22Rv1 (cell line): ENCODE measurements at regions not wholly inside any gene's neighbourhood (a gene's known extent, or its start where the extent isn't known, plus 50 kb on each side); places are given as distances from the start of the nearest gene placed in this dataset.

Experiments
- H3K27ac ChIP-seq: fragments of 450-650 bp; 2 replicates; pipeline ENCODE4 v1.5.1; 2017
- CTCF ChIP-seq: fragments of 450-650 bp; IDR thresholded peaks from 2 replicates; pipeline ENCODE4 v1.5.1; 2017; ENCODE audit warnings: mild to moderate bottlenecking
- ZFX ChIP-seq: fragments of 450-650 bp; IDR thresholded peaks from 2 replicates; pipeline ENCODE4 v1.6.1; 2017; ENCODE audit warnings: antibody characterized with exemption, borderline replicate concordance

DNA sequence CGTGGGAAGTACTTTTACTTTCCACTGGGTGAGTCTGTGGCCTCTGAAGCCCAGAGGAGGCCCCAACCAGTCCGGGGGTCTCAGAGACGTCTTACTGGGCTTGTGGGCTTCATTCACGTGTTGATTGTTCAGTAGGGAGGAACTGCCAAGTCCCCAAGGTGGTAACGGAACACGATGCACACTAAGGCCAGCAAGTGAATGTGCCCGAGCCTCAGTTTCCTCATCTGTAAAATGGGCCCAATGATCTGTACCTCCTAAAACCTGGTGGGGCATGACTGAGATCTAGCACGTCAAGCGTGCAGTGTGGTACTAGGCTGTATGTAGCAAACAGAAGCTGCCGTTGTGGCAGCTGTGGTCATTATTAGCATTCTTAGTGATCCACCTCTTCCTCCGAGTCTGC is 499.1 kb downstream of the MN1 start:
- TF ChIP-seq CTCF: no peak
- no peak for TF ChIP-seq ZFX

DNA sequence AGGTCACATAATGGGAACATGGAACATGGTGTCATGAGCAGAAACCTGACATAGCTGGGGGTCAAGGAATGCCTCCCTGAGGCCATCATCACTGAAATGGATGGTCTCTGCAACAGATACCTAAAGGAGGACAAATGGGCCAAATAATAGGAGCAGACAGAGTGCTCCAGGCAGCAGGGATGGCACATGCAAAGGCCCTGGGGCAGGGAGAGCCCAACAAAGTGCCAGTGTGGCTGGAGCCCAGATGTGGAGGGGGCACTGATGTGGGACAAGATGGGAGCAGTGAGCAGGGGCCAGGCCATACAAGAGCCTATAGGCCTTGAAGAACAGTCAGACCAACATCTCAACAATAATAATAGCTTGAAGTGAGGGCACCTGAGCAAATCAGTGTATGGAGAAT is 497.8 kb downstream of the MN1 start:
- no peak overlapping the region for H3K27ac ChIP-seq
- TF ChIP-seq ZFX (no peak), CTCF (no peak)

More for the DNA sequence above, 499.1 kb downstream of the MN1 start:
- H3K27ac ChIP-seq: no peak overlapping the region

DNA sequence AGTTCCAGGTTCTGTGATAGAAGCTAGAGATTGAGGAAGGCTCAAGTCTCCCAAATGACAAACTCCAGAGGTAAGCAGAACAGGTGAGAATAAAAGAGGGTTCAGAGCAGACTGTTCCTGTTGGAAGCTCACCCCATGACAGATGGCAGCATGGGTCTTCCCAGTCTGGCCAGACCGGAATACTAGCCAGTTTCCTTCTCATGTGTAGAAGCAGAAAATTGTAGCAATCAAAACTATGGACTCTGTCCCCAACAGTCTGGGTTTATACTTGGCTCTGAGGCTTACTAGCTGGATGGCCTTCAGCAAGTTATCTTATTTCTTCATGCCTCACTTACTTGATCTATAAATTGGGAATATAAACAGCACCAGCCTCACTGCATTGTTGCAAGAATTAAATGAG is 494.8 kb downstream of the MN1 start:
- no peak for TF ChIP-seq CTCF
- TF ChIP-seq ZFX: no peak
- no peak overlapping the region for H3K27ac ChIP-seq

- TF ChIP-seq CTCF (no peak), ZFX (no peak)
- no peak overlapping the region for H3K27ac ChIP-seq
Measured at GRCh38 chr22:27307545-27308247, 493.9 kb downstream of the MN1 start.

GRCh38 chr22:27308513-27308912 is 493.0 kb downstream of the MN1 start:
- no peak overlapping the region for H3K27ac ChIP-seq
- TF ChIP-seq CTCF (no peak), ZFX (no peak)

- TF ChIP-seq ZFX (no peak), CTCF (no peak)
- no peak overlapping the region for H3K27ac ChIP-seq
Measured at GRCh38 chr22:27309697-27310096, 491.9 kb downstream of the MN1 start.

- no peak overlapping the region for H3K27ac ChIP-seq
- TF ChIP-seq ZFX: no peak
- no peak for TF ChIP-seq CTCF
Measured at GRCh38 chr22:27310966-27311697, 490.4 kb downstream of the MN1 start.
